Epithelial cell of esophagus (primary cell): ENCODE measurements at regions not wholly inside any gene's neighbourhood (a gene's known extent, or its start where the extent isn't known, plus 50 kb on each side); places are given as distances from the start of the nearest gene placed in this dataset.

Experiments
- DNase-seq: peaks from one replicate; pipeline ENCODE4 v3.0.0; 2010; ENCODE audit warnings: low read depth
- H3K4me3 ChIP-seq: 2 replicates; pipeline ENCODE4 v1.5.1; 2011; ENCODE audit warnings: mild to moderate bottlenecking, low read length, control low read depth
- TF ChIP-seq, protein P1 (sequence below): IDR thresholded peaks from 2 replicates; pipeline ENCODE4 v1.5.1; 2011; ENCODE audit warnings: low read depth, mild to moderate bottlenecking, low read length, control low read depth, inconsistent platforms; ENCODE audit not compliant: insufficient read depth; ENCODE audit errors: missing control alignments

DNA sequence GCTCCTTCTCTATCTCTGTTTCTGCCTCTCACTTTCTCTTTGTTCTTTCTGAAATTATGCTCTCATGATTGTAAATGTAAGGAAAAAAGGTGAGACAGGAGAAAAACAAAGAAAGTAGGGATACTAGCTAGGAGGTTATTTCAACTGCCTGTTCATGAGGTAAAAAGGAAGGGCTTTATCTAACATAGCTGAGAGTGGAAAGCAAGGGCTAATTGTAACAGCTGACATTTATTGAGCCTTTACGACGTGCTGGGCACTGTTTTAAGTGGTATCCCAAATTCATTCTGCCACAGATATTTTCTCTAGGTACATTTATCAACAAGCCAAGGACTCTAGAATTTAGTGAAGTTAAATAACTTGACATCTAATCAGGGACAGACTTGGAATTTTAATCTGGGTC lies 133.1 kb upstream of the GNPDA2 start:
- H3K4me3 ChIP-seq: no peak overlapping the region
- TF ChIP-seq, protein P1, sequence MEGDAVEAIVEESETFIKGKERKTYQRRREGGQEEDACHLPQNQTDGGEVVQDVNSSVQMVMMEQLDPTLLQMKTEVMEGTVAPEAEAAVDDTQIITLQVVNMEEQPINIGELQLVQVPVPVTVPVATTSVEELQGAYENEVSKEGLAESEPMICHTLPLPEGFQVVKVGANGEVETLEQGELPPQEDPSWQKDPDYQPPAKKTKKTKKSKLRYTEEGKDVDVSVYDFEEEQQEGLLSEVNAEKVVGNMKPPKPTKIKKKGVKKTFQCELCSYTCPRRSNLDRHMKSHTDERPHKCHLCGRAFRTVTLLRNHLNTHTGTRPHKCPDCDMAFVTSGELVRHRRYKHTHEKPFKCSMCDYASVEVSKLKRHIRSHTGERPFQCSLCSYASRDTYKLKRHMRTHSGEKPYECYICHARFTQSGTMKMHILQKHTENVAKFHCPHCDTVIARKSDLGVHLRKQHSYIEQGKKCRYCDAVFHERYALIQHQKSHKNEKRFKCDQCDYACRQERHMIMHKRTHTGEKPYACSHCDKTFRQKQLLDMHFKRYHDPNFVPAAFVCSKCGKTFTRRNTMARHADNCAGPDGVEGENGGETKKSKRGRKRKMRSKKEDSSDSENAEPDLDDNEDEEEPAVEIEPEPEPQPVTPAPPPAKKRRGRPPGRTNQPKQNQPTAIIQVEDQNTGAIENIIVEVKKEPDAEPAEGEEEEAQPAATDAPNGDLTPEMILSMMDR: no peak
- DNase-seq: no peak

DNA sequence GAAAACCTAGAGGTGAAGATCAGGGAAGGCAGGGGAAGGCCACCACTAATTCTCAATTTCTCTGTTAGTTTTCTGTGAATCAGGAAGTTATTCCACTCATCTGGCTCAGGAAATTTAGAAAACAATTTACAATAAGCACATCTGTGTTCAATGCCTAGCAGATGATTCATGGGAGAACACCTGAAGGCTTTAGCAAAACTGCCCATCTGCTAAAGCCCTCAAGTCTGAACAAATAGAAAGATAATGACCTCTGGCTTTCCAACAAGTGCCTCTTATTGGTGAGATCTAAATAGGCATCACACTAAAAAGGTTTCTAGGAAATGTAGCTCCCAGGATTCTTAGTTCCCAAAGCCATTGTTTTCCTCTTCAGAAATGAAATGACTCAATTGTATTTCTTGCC lies 122.1 kb upstream of the GNPDA2 start:
- DNase-seq: peak; percentile 14
- H3K4me3 ChIP-seq: no peak overlapping the region
- TF ChIP-seq, protein P1: no peak

DNA sequence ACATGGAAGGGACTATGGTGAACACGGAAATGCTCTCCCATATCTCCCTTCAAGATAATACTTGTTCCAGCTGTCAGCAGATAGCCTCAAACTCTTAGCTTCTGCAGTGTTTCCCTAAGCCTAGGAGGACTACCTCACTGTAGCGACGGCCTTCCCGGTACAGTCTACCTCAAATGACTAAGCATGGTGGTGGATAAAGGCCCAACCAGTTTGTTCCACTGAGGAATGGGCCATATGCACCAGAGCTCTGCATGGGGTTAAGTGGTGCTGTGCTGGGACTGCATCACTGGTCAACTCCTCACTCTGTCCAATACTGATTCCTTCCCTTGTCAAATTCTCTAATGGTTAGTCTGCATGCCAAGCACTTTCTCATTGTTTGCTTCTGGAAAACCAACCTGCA lies 119.6 kb upstream of the GNPDA2 start:
- TF ChIP-seq, protein P1: no peak
- no peak overlapping the region for H3K4me3 ChIP-seq
- DNase-seq: no peak

DNA sequence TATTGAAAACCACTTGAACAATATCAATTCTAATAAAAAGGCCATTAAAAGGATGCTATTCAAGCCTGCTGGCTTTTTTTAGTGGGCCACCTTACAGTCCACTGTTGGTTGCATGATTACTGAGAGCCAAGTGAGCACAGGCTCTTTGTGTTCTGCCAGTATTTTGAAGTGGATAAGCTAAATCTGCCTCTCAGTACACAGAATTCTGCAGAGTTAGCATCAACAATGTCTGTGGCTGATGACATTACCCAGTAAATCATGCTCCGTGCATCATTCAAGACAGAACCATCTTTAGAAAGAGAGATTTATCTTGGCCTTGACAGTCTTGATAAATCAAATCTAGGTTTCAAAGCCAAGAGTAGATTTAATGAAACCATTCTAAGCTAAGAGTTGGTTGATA lies 119.0 kb upstream of the GNPDA2 start:
- no peak overlapping the region for H3K4me3 ChIP-seq
- TF ChIP-seq, protein P1: no peak
- no peak for DNase-seq

DNA sequence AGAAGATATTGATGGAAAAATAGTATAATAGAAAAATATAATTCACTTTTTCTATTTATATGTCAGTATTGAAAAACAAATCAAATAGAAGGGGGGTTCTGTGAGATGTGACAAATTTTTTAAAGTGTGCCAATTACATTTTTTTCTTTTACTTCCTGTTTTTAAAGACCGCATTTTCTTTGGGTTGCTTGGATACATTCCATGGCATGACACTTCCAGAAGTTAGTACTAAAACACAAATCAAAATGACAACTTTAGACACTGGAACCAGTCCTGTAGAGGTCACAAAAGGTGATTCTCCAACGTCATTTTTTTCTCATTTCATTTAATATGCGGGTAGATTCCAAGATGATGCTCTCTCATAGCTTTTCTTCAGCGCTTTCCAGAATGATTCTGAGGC lies 116.2 kb upstream of the GNPDA2 start:
- TF ChIP-seq, protein P1: no peak
- no peak for DNase-seq
- H3K4me3 ChIP-seq: no peak overlapping the region

DNA sequence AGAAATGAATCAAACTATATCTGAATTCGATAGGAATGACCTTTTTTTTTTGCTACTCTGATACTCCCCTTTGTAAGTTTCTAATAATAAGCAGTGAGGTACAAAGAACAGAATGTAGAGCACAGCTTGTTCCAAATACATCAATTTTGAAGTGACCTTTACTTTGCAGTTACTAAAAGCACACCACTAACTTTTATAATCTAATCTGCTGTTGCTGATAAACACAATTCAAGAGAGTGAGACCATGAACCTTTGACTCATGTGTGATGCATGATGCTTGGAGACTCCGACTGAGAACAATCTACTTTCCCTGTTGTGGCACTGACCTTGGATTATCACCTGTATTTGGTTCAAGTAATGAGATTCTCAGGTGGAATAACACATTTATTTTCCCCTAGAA lies 91.6 kb upstream of the GNPDA2 start:
- no peak for DNase-seq
- no peak overlapping the region for H3K4me3 ChIP-seq
- TF ChIP-seq, protein P1: no peak

DNA sequence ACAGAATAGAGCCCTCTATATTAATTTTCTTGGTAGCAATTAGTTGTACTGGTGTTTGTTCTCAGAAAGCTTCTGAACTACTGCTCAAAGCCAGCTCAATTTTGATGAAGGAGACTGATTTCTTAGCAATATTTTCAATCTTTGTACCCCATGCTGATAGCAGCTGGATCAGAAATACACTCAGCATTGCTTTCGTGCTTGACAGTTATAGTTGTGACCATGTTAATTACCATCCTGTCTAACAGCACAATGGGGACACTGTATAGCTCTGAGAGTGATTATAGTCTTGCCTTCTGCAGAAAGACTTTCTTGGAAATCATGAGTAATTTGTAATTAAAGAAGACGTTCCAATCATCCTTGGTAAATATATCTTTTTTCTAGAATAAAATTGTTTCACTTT lies 79.7 kb upstream of the GNPDA2 start:
- no peak for DNase-seq
- no peak overlapping the region for H3K4me3 ChIP-seq
- TF ChIP-seq, protein P1: no peak
